NCI-H748 treated with DMSO at 0.1 percent for 48 hours (cell line): ENCODE measurements at regions not wholly inside any gene's neighbourhood (a gene's known extent, or its start where the extent isn't known, plus 50 kb on each side); places are given as distances from the start of the nearest gene placed in this dataset.
"Not testable (repeated sequence)": the region's sequence is repeated elsewhere in the genome, so short reads cannot be mapped to it uniquely, and the experiment has no call there.

Experiments
- DNase-seq: peaks from one replicate; lab custom pipeline; 2025; lab: John Stamatoyannopoulos, UW

DNA sequence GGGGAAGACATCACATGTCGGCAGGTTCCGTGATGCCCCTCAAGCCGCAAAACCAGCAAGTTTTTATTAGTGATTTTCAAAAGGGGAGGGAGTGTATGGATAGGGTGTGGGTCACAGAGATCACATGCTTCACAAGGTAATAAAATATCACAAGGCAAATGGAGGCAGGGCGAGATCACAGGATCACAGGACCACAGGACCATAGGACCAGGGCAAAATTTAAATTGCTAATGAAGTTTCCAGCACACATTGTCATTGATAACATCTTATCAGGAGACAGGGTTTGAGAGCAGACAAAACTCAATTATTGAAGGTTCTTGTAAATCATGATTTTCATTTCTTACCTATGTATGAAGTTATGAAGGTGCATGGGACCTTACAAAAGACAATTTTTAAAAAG lies 106.5 kb downstream of the DIRAS2 start:
- DNase-seq: not testable (repeated sequence)

DNA sequence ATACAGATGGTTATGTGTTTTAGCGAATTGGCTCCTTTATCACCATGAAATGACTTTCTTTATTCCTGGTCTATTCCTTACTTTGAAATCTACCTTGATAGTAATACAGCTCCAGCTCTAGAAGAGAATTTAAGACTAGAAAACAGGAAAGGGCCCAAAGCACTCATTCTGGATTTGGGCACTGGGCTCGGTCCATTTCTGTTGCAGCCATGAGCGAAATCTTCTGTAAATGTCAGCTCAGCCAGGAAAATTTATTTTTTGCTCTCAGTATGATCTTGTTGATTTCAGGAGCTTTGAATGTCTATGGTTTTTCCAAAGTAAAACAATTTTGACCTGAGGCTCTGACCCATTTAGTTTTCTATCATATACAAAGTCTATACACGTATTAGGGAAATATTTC lies 104.1 kb downstream of the DIRAS2 start:
- no peak for DNase-seq

DNA sequence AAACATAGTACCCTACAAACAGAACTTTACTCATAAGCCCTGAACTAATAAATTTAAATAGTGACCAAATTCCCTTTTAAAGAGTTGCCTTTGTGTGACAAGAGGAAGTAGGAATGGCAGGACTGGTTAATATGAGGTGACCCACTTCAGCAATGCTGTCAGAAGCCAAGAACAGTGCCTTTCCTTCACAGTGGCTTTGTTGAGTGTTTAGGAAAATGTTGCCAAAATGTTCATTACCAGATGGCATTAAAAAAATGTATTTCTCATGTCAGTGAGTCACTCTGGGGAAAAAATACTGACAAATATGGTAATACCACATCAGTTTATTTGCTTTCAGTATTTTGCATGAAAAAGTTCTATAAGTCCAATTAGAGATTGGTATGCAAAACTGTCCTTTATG lies 103.3 kb downstream of the DIRAS2 start:
- DNase-seq: no peak

DNA sequence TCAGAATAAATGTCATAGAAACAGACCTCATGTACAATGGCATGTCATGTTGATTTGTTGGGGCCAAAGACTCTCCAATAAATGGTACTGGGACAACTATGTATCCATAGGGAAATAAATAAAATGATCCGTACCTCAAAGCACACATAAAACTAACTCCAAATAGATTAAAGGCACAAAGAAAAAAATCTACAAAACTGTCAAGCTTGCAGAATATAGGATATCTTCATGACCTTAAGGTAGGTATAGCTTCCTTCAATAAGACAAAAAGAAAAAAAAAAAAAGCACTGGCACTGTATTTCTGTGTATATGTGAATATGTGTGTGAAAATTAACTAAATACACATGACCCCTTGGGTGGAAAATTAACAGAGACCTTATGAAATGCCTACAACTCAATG lies 101.9 kb downstream of the DIRAS2 start:
- DNase-seq: no peak

DNA sequence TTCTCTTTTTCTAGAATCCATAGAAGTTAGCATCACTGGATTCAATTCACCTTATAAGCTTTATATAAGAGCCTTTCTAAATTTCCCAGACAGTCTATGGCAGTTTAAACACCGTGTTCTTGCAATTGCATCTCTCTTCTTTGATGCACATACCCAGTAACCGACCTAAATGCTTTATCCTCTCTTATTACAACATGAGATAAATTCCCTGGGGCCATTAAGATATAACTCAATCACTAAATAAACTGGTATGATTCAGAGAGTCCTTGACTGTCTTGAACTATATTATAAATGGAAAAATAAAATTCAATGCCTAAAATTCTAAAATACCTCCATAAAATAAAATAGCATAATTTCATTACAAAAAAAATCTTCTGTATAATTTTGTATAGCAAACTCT lies 98.1 kb downstream of the DIRAS2 start:
- no peak for DNase-seq

DNA sequence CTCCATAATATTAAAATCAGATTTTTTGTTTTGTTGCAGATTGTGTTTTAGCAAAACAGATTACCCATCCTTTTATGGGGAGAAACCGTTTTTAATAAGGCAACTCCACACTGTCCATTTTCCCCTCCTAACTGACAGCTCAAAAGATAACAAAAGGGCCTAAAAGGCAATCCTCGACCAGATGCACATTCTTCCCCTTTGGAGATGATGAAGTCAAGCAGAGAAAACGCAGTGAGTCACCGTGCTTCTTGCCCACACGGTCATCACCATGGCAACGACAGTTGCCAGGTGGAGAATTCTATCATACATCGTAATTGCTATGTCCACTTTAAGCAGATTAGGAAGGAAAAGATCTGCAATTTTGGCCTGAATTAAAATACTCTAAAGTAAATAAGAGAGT lies 96.4 kb downstream of the DIRAS2 start:
- peak; percentile 96 for DNase-seq

DNA sequence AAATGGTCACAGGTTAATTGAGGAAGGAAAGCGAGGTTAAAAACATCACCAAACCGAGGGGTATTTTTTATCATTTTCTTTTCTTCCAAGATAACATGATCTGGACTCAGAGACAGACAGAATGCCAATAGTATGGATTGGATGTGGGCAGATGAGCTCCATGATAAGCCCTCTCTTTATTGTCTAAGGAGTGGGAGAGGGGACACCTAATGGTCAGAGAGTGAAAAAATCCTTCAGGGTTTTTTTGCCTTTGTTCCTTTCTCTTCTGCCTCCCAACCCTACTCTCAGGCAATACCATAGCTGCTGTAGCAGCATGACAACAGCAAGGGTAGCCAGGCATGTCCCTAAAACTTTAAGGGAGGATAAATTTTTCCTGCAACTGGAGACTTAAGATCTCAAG lies 94.7 kb downstream of the DIRAS2 start:
- DNase-seq: no peak

DNA sequence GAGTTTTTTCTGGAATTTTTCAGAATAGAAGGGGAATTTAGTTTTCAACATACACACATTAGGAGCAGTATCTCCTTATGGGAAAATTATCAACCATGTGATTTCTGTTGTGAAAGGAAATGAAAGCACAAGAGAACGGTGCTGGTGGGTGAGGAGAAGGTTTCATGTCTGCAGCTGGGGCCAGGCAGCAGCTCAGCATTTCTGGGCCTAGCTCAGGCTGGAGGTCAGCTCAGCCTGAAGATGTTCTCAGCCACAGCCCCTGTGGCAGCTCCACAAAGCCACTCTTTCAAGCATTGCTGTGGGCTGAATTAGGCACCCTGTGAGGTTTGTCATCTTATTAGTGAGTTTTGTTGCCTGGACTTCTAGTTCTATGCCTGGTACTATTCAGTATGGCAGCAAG lies 90.3 kb downstream of the DIRAS2 start:
- no peak for DNase-seq

DNA sequence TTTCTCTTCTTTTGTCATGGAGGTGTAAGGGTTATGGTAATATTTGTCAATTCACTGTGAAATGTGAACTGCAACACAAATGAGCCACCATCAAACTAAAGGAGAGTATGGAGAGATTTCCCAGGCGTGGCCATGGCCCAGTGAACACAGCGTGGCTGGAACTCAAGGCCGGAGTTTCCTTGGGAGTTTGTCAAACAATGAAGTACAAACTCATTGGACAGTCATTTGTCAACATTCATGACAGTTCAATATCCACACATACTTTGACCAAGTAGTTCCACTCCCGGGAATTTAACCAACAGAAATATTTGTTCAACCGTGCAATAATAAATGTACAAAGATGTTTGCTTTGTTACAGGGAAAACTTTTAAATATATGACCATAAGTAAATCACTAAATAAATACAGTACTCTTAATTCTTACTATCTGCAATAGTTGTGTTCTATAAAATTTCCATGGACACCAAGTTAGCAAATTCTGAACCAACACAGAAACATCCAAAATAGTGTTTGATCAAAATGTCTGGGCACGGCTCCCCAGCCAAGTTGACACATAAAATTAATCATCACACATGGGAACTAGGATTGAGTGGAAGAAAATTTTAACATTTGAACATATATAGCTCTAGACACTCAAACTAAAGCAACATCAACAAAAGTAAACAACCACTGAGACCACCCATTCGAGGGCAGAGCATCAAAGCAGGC lies 87.1 kb downstream of the DIRAS2 start:
- no peak for DNase-seq

DNA sequence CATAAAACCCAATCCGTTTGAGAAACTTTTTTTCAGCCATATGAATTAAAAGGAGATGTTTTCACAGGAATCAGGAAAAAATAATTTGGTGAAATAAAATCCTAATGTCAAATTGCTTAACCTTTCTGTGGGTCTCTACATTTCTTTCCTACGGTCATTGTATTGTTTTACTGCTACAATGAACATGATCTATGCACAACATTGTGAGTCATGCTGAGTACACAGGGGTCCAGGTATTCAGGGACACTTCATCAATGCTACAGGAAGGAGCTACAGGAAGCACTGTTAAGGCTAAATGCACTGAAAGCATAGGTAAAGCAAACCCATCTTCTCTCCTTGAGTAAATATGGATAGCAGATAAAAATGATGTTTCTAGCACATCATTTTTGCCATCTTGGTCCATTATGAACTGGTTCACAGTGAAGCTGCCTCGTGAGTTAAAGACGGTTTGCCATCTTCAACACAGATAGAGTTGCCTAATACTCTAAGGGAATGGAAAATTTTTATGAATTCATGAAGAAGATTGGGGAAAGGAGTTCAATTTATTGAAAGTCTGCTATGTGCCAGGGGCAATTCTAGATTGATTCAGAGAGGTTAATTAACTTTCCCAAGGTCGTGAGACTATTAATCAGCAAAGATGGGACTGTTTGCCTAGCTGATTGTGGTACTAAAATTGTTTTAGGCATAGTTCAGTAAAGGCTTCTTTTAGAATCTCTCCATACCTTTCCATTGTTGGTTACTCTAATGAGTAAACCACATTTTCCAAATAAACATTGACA lies 85.5 kb downstream of the DIRAS2 start:
- DNase-seq: peak; percentile 22

DNA sequence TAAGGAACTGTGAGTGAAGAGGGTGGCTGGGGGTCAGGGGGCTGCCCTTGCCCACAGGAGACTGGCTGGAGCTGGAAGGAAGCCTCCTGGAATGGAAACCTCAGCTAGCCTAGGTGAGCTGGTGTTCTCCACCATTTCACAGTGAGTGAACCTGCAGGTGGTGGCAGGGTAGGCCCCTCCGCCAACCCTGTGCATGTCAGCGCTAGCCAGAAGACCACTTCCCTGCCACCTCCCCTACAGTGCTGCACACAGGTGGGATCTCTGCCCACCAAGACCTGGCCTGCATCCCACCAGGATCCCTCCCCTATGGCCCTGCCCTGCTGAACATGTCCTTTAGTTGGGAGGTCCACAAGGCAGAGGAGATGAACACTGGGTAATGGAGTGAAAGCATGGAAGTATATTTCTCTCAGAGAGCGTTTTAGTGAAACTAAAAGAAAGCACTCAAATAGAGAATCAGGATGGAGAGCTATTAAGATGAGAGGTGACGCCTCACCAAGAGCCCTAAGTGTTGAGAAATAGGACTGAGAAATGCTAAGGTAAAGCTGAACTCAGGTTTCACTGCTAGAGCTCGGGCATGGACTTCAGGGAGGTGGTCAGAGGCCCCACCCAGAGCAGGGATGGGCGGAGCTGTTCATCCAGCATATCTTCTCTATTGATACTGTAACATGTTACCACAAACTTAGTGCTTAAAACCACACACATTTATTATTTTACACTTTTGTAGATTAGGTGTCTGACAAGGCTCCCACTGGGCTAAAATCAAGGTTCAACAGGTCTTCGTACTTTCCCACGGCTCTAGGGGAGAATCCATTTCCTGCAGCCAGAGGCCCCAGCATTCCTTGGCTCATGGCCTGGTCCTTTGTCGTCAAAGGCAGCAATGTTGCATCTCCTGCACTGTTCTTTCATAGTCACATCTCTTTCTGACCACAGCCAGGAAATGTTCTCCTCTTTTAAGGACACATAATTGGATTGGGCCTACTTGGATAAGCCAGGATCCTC lies 83.2 kb downstream of the DIRAS2 start:
- DNase-seq: no peak
